KMS-11 (cell line): ENCODE measurements at regions not wholly inside any gene's neighbourhood (a gene's known extent, or its start where the extent isn't known, plus 50 kb on each side); places are given as distances from the start of the nearest gene placed in this dataset.
A peak's percentile ranks its signal among the peaks of the same experiment; 100 is the strongest.
"Not testable (repeated sequence)": the region's sequence is repeated elsewhere in the genome, so short reads cannot be mapped to it uniquely, and the experiment has no call there.

Source experiments
- H2AFZ ChIP-seq: fragments of 200-600 bp; sonication (generic); 2 replicates; pipeline ENCODE4 v1.6.1; 2016; ENCODE audit warnings: antibody characterized with exemption, mixed run types, low read depth
- H3K27ac ChIP-seq: fragments of 200-600 bp; sonication (generic); 2 replicates; pipeline ENCODE4 v1.6.1; 2016; ENCODE audit warnings: mild to moderate bottlenecking, mixed run types
- H3K27me3 ChIP-seq: fragments of 200-600 bp; sonication (generic); 2 replicates; pipeline ENCODE4 v1.6.1; 2017; ENCODE audit warnings: mild to moderate bottlenecking, low read depth, mixed run types, moderate library complexity; ENCODE audit not compliant: insufficient read depth
- H3K36me3 ChIP-seq: fragments of 200-600 bp; sonication (generic); 2 replicates; pipeline ENCODE4 v1.6.1; 2017; ENCODE audit warnings: mild to moderate bottlenecking, mixed run types; ENCODE audit not compliant: insufficient read depth
- H3K4me1 ChIP-seq: fragments of 200-600 bp; sonication (generic); 2 replicates; pipeline ENCODE4 v1.6.1; 2016; ENCODE audit warnings: mild to moderate bottlenecking, low read depth, mixed run types; ENCODE audit not compliant: poor library complexity, severe bottlenecking
- H3K4me2 ChIP-seq: fragments of 200-600 bp; sonication (generic); 2 replicates; pipeline ENCODE4 v1.7.0; 2016; ENCODE audit warnings: mild to moderate bottlenecking, mixed run types
- H3K4me3 ChIP-seq: fragments of 200-600 bp; sonication (generic); IDR thresholded peaks from 2 replicates; pipeline ENCODE4 v1.6.1; 2017; ENCODE audit warnings: low read depth, low read length, mixed read lengths; ENCODE audit not compliant: insufficient read depth
- H3K79me2 ChIP-seq: fragments of 200-600 bp; sonication (generic); 2 replicates; pipeline ENCODE4 v1.6.1; 2016; ENCODE audit warnings: low read depth, mixed run types; ENCODE audit not compliant: insufficient read depth
- H3K9ac ChIP-seq: fragments of 200-600 bp; sonication (generic); 2 replicates; pipeline ENCODE4 v1.6.1; 2016; ENCODE audit warnings: mild to moderate bottlenecking, mixed run types
- H4K20me1 ChIP-seq: fragments of 200-600 bp; sonication (generic); 2 replicates; pipeline ENCODE4 v1.6.1; 2016; ENCODE audit warnings: mild to moderate bottlenecking, mixed run types; ENCODE audit not compliant: insufficient read depth
- CTCF ChIP-seq: fragments of 200-600 bp; sonication (generic); conservative IDR thresholded peaks from 2 replicates; pipeline ENCODE4 v1.6.1; 2017; ENCODE audit warnings: low read depth, mild to moderate bottlenecking, antibody characterized with exemption, low read length, moderate library complexity, mixed read lengths

- no peak overlapping the region for H3K27ac ChIP-seq
Observed at GRCh38 chr2:231644426-231644825, 51.8 kb downstream of the TEX44 start.

GRCh38 chr2:231646476-231646875 is 53.8 kb downstream of the TEX44 start:
- H3K4me2 ChIP-seq = no peak overlapping the region
- no peaks in the 10 kb centered on the region for H4K20me1 ChIP-seq
- H2AFZ ChIP-seq = no peak overlapping the region
- H3K4me3 ChIP-seq = no peak overlapping the region
- H3K27me3 ChIP-seq = no peaks in the 10 kb centered on the region
- no peak overlapping the region for H3K9ac ChIP-seq
- no peak overlapping the region for H3K27ac ChIP-seq
- TF ChIP-seq CTCF = no peak
- no peaks in the 10 kb centered on the region for H3K79me2 ChIP-seq
- no peaks in the 10 kb centered on the region for H3K36me3 ChIP-seq
- peaks cover 25% of the 10 kb centered on the region for H3K4me1 ChIP-seq

More at GRCh38 chr2:231644426-231644825, 51.8 kb downstream of the TEX44 start:
- Histone ChIP-seq H3K4me2 (no peak overlapping the region), H3K36me3 (no peaks in the 10 kb centered on the region), H3K4me1 (peaks cover 25% of the 10 kb centered on the region), H4K20me1 (no peaks in the 10 kb centered on the region), H3K27me3 (no peaks in the 10 kb centered on the region), H2AFZ (no peak overlapping the region), H3K79me2 (no peaks in the 10 kb centered on the region), H3K9ac (no peak overlapping the region), H3K4me3 (no peak overlapping the region)
- TF ChIP-seq CTCF = no peak

GRCh38 chr2:231648579-231649174 is 56.0 kb downstream of the TEX44 start:
- Histone ChIP-seq H3K4me2 (no peak overlapping the region), H2AFZ (no peak overlapping the region)

GRCh38 chr2:231651561-231651960 is 56.8 kb upstream of the PTMA start:
- H3K4me1 ChIP-seq = peaks cover 10% of the 10 kb centered on the region
- H3K9ac ChIP-seq, H2AFZ ChIP-seq, H3K4me3 ChIP-seq, H3K27me3 ChIP-seq, H4K20me1 ChIP-seq, H3K4me2 ChIP-seq, H3K27ac ChIP-seq, H3K36me3 ChIP-seq, H3K79me2 ChIP-seq: not testable (repeated sequence)

More at GRCh38 chr2:231648579-231649174, 56.0 kb downstream of the TEX44 start:
- peaks cover 10% of the 10 kb centered on the region for H3K4me1 ChIP-seq
- no peak overlapping the region for H3K4me3 ChIP-seq
- H3K79me2 ChIP-seq = no peaks in the 10 kb centered on the region
- no peaks in the 10 kb centered on the region for H4K20me1 ChIP-seq
- H3K36me3 ChIP-seq = no peaks in the 10 kb centered on the region
- H3K27me3 ChIP-seq = no peaks in the 10 kb centered on the region
- peak; percentile 47; the same call in 1 of the 2 replicates for TF ChIP-seq CTCF
- H3K27ac ChIP-seq = no peak overlapping the region
- no peak overlapping the region for H3K9ac ChIP-seq

GRCh38 chr2:231655488-231655887 is 52.8 kb upstream of the PTMA start:
- TF ChIP-seq CTCF = no peak
- Histone ChIP-seq H3K9ac (no peak overlapping the region), H3K36me3 (no peaks in the 10 kb centered on the region), H2AFZ (no peak overlapping the region), H3K27ac (no peak overlapping the region), H3K4me2 (no peak overlapping the region), H3K4me3 (no peak overlapping the region), H3K79me2 (no peaks in the 10 kb centered on the region), H4K20me1 (no peaks in the 10 kb centered on the region), H3K27me3 (no peaks in the 10 kb centered on the region), H3K4me1 (no peaks in the 10 kb centered on the region)
